ENCODE measurements at regions not wholly inside any gene's neighbourhood (a gene's known extent, or its start where the extent isn't known, plus 50 kb on each side); places are given as distances from the start of the nearest gene placed in this dataset.

- BruUV-seq (replicated peaks) = no TSS peak
- no peak for TF ChIP-seq CTCF (conservative IDR thresholded peaks at IDR 0.05; ENCODE audit: low read depth, low read length)
- no peak for TF ChIP-seq EZH2 (IDR thresholded peaks at IDR 0.05; ENCODE audit: borderline replicate concordance, low read depth, low read length, poor library complexity, severe bottlenecking)
- intact Hi-C loops (cut with micrococcal nuclease; ENCODE audit: unreplicated experiment) = no loop called here
- no peak for DNase-seq (ENCODE audit: low spot score)
- no peaks in the 10 kb centered on the region for H3K36me3 ChIP-seq (ENCODE audit: insufficient read depth, low read length, poor library complexity, severe bottlenecking)
- H3K27me3 ChIP-seq (replicated peaks; ENCODE audit: insufficient read depth, low read depth, low read length, poor library complexity) = no peaks in the 10 kb centered on the region
- no peak overlapping the region for H3K27ac ChIP-seq (ENCODE audit: low read depth, low read length, poor library complexity, severe bottlenecking)
- CTCF ChIA-PET = no interaction called here
- H3K4me3 ChIP-seq (ENCODE audit: low read depth, low read length, poor library complexity, severe bottlenecking) = no peak overlapping the region
- no peaks in the 10 kb centered on the region for H3K9me3 ChIP-seq (ENCODE audit: low read depth, low read length, poor library complexity, severe bottlenecking)
- POLR2A ChIA-PET (ENCODE audit: low non-redundant PET) = no interaction called here
- no peaks in the 10 kb centered on the region for H3K4me1 ChIP-seq (ENCODE audit: insufficient read depth, low read length, poor library complexity, severe bottlenecking)
These were observed 1781.7 kb upstream of the PRR20A start for GRCh38 chr13:55359067-55359466.

DNA sequence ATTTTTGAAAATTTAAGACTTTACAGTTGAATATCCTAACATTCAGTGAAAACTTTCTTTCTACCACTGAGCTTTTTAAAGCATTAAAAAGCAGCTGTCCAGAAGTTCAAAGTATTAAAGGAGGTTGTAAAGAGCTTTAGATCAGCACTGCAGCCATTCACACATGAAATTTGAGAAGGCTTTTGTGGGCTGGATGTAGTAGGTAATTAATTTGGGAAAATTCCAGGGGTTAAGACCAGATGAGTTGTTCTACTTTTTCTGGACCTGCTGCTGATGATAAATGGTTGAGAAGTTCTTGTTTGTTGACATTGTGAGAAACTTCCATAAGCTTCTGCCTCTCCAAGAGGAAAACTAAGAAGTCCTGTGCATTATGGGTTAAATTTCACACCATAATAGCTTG is 1779.6 kb upstream of the PRR20A start:
- Histone ChIP-seq H3K27me3 (replicated peaks; ENCODE audit: insufficient read depth, low read depth, low read length, poor library complexity) (no peaks in the 10 kb centered on the region), H3K4me3 (ENCODE audit: low read depth, low read length, poor library complexity, severe bottlenecking) (no peak overlapping the region), H3K4me1 (ENCODE audit: insufficient read depth, low read length, poor library complexity, severe bottlenecking) (no peaks in the 10 kb centered on the region), H3K36me3 (ENCODE audit: insufficient read depth, low read length, poor library complexity, severe bottlenecking) (no peaks in the 10 kb centered on the region), H3K27ac (ENCODE audit: low read depth, low read length, poor library complexity, severe bottlenecking) (no peak overlapping the region), H3K9me3 (ENCODE audit: low read depth, low read length, poor library complexity, severe bottlenecking) (no peaks in the 10 kb centered on the region)
- ChIA-PET CTCF (no interaction called here), POLR2A (ENCODE audit: low non-redundant PET) (no interaction called here)
- BruUV-seq (replicated peaks) = no TSS peak
- intact Hi-C loops (cut with micrococcal nuclease; ENCODE audit: unreplicated experiment) = no loop called here
- DNase-seq (ENCODE audit: low spot score) = no peak
- TF ChIP-seq EZH2 (IDR thresholded peaks at IDR 0.05; ENCODE audit: borderline replicate concordance, low read depth, low read length, poor library complexity, severe bottlenecking) (no peak), CTCF (conservative IDR thresholded peaks at IDR 0.05; ENCODE audit: low read depth, low read length) (no peak)

DNA sequence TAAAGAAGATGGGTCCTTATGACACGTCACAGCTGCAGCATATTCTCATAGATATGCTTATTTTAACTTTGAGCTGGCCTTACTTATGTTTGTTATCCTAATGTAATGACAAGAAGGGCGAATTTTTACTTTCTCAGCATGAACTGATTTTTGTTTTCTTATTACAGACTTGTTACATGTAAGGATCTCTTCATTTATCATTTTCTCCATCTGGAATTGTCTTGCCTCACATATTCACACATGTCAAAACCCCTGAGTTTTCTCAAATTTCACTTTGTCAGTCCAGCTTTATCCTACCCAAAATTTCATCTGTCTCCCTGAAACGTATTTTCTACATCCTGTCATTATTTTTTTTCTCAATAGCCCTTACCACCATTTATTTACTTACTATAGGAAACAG is 1774.0 kb upstream of the PRR20A start:
- CTCF ChIA-PET = no interaction called here

More for the DNA sequence above, 1774.0 kb upstream of the PRR20A start:
- intact Hi-C loops (cut with micrococcal nuclease; ENCODE audit: unreplicated experiment) = no loop called here
- Histone ChIP-seq H3K36me3 (ENCODE audit: insufficient read depth, low read length, poor library complexity, severe bottlenecking) (no peaks in the 10 kb centered on the region), H3K9me3 (ENCODE audit: low read depth, low read length, poor library complexity, severe bottlenecking) (no peaks in the 10 kb centered on the region), H3K27ac (ENCODE audit: low read depth, low read length, poor library complexity, severe bottlenecking) (no peak overlapping the region), H3K4me1 (ENCODE audit: insufficient read depth, low read length, poor library complexity, severe bottlenecking) (no peaks in the 10 kb centered on the region), H3K27me3 (replicated peaks; ENCODE audit: insufficient read depth, low read depth, low read length, poor library complexity) (no peaks in the 10 kb centered on the region), H3K4me3 (ENCODE audit: low read depth, low read length, poor library complexity, severe bottlenecking) (no peak overlapping the region)
- BruUV-seq (replicated peaks) = no TSS peak
- POLR2A ChIA-PET (ENCODE audit: low non-redundant PET) = no interaction called here
- TF ChIP-seq EZH2 (IDR thresholded peaks at IDR 0.05; ENCODE audit: borderline replicate concordance, low read depth, low read length, poor library complexity, severe bottlenecking) (no peak), CTCF (conservative IDR thresholded peaks at IDR 0.05; ENCODE audit: low read depth, low read length) (no peak)
- no peak for DNase-seq (ENCODE audit: low spot score)
